LHCN-M2 (cell line): ENCODE measurements at regions not wholly inside any gene's neighbourhood (a gene's known extent, or its start where the extent isn't known, plus 50 kb on each side); places are given as distances from the start of the nearest gene placed in this dataset.
A peak's percentile ranks its signal among the peaks of the same experiment; 100 is the strongest.

Experiments
- DNase-seq: peaks from one replicate; pipeline ENCODE4 v3.0.0-alpha.2; 2012; ENCODE audit warnings: low read depth

GRCh38 chr1:60916906-60917305 is 165.5 kb upstream of the NFIA start:
- DNase-seq = no peak

GRCh38 chr1:60916199-60916598 is 166.2 kb upstream of the NFIA start:
- DNase-seq = no peak

- DNase-seq = no peak
Observed at GRCh38 chr1:60915441-60915840, 166.9 kb upstream of the NFIA start.

- no peak for DNase-seq
Observed at GRCh38 chr1:60914982-60915381, 167.4 kb upstream of the NFIA start.

GRCh38 chr1:60913708-60914107 is 168.7 kb upstream of the NFIA start:
- peak; percentile 15 for DNase-seq

- DNase-seq = no peak
Observed at GRCh38 chr1:60913039-60913438, 169.3 kb upstream of the NFIA start.

GRCh38 chr1:60911966-60912697 is 170.2 kb upstream of the NFIA start:
- no peak for DNase-seq

- DNase-seq = no peak
Observed at GRCh38 chr1:60908159-60908558, 174.2 kb upstream of the NFIA start.

GRCh38 chr1:60906526-60906925 is 175.8 kb upstream of the NFIA start:
- no peak for DNase-seq

GRCh38 chr1:60906039-60906438 is 176.3 kb upstream of the NFIA start:
- DNase-seq = no peak

- DNase-seq = peak; percentile 85
Observed at GRCh38 chr1:60904099-60904851, 178.1 kb upstream of the NFIA start.

- peak; percentile 96 for DNase-seq
Observed at GRCh38 chr1:60903591-60903990, 178.8 kb upstream of the NFIA start.

- no peak for DNase-seq
Observed at GRCh38 chr1:60899464-60899863, 182.9 kb upstream of the NFIA start.

- DNase-seq = no peak
Observed at GRCh38 chr1:60898987-60899386, 183.4 kb upstream of the NFIA start.

- no peak for DNase-seq
Observed at GRCh38 chr1:60898413-60898812, 183.9 kb upstream of the NFIA start.

GRCh38 chr1:60896701-60897363 is 185.5 kb upstream of the NFIA start:
- no peak for DNase-seq

- DNase-seq = no peak
Observed at GRCh38 chr1:60895701-60896100, 186.7 kb upstream of the NFIA start.

- DNase-seq = peak; percentile 7
Observed at GRCh38 chr1:60895252-60895651, 187.1 kb upstream of the NFIA start.

GRCh38 chr1:60894741-60895140 is 187.6 kb upstream of the NFIA start:
- no peak for DNase-seq

GRCh38 chr1:60894130-60894529 is 188.2 kb upstream of the NFIA start:
- no peak for DNase-seq

- no peak for DNase-seq
Observed at GRCh38 chr1:60893136-60893930, 189.0 kb upstream of the NFIA start.

GRCh38 chr1:60891765-60892164 is 190.6 kb upstream of the NFIA start:
- DNase-seq = no peak
